ENCODE measurements at regions not wholly inside any gene's neighbourhood (a gene's known extent, or its start where the extent isn't known, plus 50 kb on each side); places are given as distances from the start of the nearest gene placed in this dataset.

GRCh38 chr13:40457929-40458719, 208.3 kb downstream of the FOXO1 start:
- TF ChIP-seq CTCF (IDR thresholded peaks at IDR 0.05; ENCODE audit: insufficient read depth, low read length, missing control alignments) = no peak
- no peak overlapping the region for H3K4me3 ChIP-seq (ENCODE audit: low read depth, low read length)
- ChIA-PET POLR2A (no interaction called here), CTCF (interaction anchor here (0.9 kb wide), 1 partner anchor 13 kb away, joined by 3 read pairs; no protein-coding TSS in a partner anchor)
- DNase-seq (ENCODE audit: low read depth, low spot score) = no peak

- H3K4me3 ChIP-seq (ENCODE audit: low read depth, low read length) = no peak overlapping the region
- no peak for DNase-seq (ENCODE audit: low read depth, low spot score)
- ChIA-PET POLR2A (no interaction called here), CTCF (interaction anchor here (0.9 kb wide), 1 partner anchor 12 kb away, joined by 3 read pairs; no protein-coding TSS in a partner anchor)
- TF ChIP-seq CTCF (IDR thresholded peaks at IDR 0.05; ENCODE audit: insufficient read depth, low read length, missing control alignments) = no peak
These were observed 207.8 kb downstream of the FOXO1 start for GRCh38 chr13:40458720-40458990.

- DNase-seq (ENCODE audit: low read depth, low spot score) = no peak
- no peak overlapping the region for H3K4me3 ChIP-seq (ENCODE audit: low read depth, low read length)
- no peak for TF ChIP-seq CTCF (IDR thresholded peaks at IDR 0.05; ENCODE audit: insufficient read depth, low read length, missing control alignments)
- ChIA-PET CTCF (no interaction called here), POLR2A (no interaction called here)
These were observed 206.3 kb downstream of the FOXO1 start for GRCh38 chr13:40460116-40460515.

- DNase-seq (ENCODE audit: low read depth, low spot score) = no peak
- no peak for TF ChIP-seq CTCF (IDR thresholded peaks at IDR 0.05; ENCODE audit: insufficient read depth, low read length, missing control alignments)
- H3K4me3 ChIP-seq (ENCODE audit: low read depth, low read length) = no peak overlapping the region
- ChIA-PET CTCF (interaction anchor here (0.9 to 1.0 kb wide), 2 partner anchors 9 to 12 kb away, joined by 3 to 5 read pairs; no protein-coding TSS in a partner anchor), POLR2A (interaction anchor here (0.6 kb wide), 1 partner anchor 11 kb away, joined by 4 read pairs; no protein-coding TSS in a partner anchor)
These were observed 202.0 kb downstream of the FOXO1 start for GRCh38 chr13:40464337-40465014.

- DNase-seq (ENCODE audit: low read depth, low spot score) = no peak
- no peak overlapping the region for H3K4me3 ChIP-seq (ENCODE audit: low read depth, low read length)
- TF ChIP-seq CTCF (IDR thresholded peaks at IDR 0.05; ENCODE audit: insufficient read depth, low read length, missing control alignments) = no peak
- ChIA-PET POLR2A (interaction anchor here (0.6 kb wide), 1 partner anchor 11 kb away, joined by 4 read pairs; no protein-coding TSS in a partner anchor), CTCF (interaction anchor here (1.0 kb wide), 1 partner anchor 9 kb away, joined by 5 read pairs; no protein-coding TSS in a partner anchor)
These were observed 201.4 kb downstream of the FOXO1 start for GRCh38 chr13:40465015-40465390.

GRCh38 chr13:40466272-40466671, 200.2 kb downstream of the FOXO1 start:
- no peak for TF ChIP-seq CTCF (IDR thresholded peaks at IDR 0.05; ENCODE audit: insufficient read depth, low read length, missing control alignments)
- no peak overlapping the region for H3K4me3 ChIP-seq (ENCODE audit: low read depth, low read length)
- no peak for DNase-seq (ENCODE audit: low read depth, low spot score)
- POLR2A ChIA-PET = no interaction called here
- CTCF ChIA-PET = no interaction called here
